LNCaP clone FGC (cell line): ENCODE measurements at regions not wholly inside any gene's neighbourhood (a gene's known extent, or its start where the extent isn't known, plus 50 kb on each side); places are given as distances from the start of the nearest gene placed in this dataset.

Source experiments
- DNase-seq: peaks from one replicate; pipeline ENCODE4 v3.0.0-alpha.2; 2011; ENCODE audit warnings: low read depth
- H3K4me3 ChIP-seq: 2 replicates; pipeline ENCODE4 v1.5.1; 2011; ENCODE audit warnings: mild to moderate bottlenecking, low read depth, low read length, control low read depth
- CTCF ChIP-seq: IDR thresholded peaks from 2 replicates; pipeline ENCODE4 v1.5.1; 2012; ENCODE audit warnings: mild to moderate bottlenecking; ENCODE audit not compliant: control insufficient read depth, insufficient read depth; ENCODE audit errors: extremely low read depth

GRCh38 chr5:11998397-11998796, 94.2 kb upstream of the CTNND2 start:
- DNase-seq = no peak
- TF ChIP-seq CTCF = no peak
- H3K4me3 ChIP-seq = no peak overlapping the region

- H3K4me3 ChIP-seq = no peak overlapping the region
- no peak for TF ChIP-seq CTCF
Observed at GRCh38 chr5:11997942-11998341, 93.7 kb upstream of the CTNND2 start.

GRCh38 chr5:11992518-11992917, 88.3 kb upstream of the CTNND2 start:
- no peak overlapping the region for H3K4me3 ChIP-seq
- TF ChIP-seq CTCF = no peak
- DNase-seq = peak; percentile 85

More at GRCh38 chr5:11997942-11998341, 93.7 kb upstream of the CTNND2 start:
- no peak for DNase-seq

GRCh38 chr5:11985993-11986392, 81.7 kb upstream of the CTNND2 start:
- H3K4me3 ChIP-seq = no peak overlapping the region
- no peak for DNase-seq
- TF ChIP-seq CTCF = no peak

GRCh38 chr5:11984196-11984595, 80.0 kb upstream of the CTNND2 start:
- TF ChIP-seq CTCF = no peak
- H3K4me3 ChIP-seq = no peak overlapping the region
- no peak for DNase-seq

- TF ChIP-seq CTCF = no peak
- DNase-seq = no peak
Observed at GRCh38 chr5:11981986-11982385, 77.7 kb upstream of the CTNND2 start.

GRCh38 chr5:11977904-11978303, 73.7 kb upstream of the CTNND2 start:
- H3K4me3 ChIP-seq = no peak overlapping the region
- DNase-seq = no peak
- no peak for TF ChIP-seq CTCF

More at GRCh38 chr5:11981986-11982385, 77.7 kb upstream of the CTNND2 start:
- no peak overlapping the region for H3K4me3 ChIP-seq
